ENCODE measurements at regions not wholly inside any gene's neighbourhood (a gene's known extent, or its start where the extent isn't known, plus 50 kb on each side); places are given as distances from the start of the nearest gene placed in this dataset.

DNA sequence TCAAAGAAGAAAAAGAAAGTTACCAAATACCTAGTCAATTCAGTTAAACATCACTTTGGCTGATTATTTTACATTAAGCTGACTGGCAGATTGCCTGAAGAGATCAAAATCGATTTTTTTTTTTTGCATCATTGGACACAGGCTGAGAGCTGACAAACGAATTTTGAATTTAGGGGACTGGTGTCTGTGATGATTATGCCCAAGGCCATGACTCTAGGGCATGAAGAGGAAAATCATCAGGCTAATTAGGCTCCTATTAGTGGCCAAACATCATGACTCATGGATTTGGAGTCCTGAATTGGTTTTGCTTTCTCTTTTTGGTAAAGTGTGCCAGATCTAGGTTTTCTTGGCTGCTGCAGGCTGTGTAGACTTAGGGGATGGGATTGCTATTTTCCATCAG is 829.3 kb upstream of the LCORL start:
- H3K4me3 ChIP-seq (replicated peaks; ENCODE audit: low read depth, low read length) = no peak overlapping the region
- TF ChIP-seq, protein P1, sequence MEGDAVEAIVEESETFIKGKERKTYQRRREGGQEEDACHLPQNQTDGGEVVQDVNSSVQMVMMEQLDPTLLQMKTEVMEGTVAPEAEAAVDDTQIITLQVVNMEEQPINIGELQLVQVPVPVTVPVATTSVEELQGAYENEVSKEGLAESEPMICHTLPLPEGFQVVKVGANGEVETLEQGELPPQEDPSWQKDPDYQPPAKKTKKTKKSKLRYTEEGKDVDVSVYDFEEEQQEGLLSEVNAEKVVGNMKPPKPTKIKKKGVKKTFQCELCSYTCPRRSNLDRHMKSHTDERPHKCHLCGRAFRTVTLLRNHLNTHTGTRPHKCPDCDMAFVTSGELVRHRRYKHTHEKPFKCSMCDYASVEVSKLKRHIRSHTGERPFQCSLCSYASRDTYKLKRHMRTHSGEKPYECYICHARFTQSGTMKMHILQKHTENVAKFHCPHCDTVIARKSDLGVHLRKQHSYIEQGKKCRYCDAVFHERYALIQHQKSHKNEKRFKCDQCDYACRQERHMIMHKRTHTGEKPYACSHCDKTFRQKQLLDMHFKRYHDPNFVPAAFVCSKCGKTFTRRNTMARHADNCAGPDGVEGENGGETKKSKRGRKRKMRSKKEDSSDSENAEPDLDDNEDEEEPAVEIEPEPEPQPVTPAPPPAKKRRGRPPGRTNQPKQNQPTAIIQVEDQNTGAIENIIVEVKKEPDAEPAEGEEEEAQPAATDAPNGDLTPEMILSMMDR (IDR thresholded peaks at IDR 0.05; ENCODE audit: insufficient read depth, low read length, poor library complexity, severe bottlenecking) = no peak
- DNase-seq (ENCODE audit: extremely low read depth, insufficient read length) = no peak
- no peaks in the 10 kb centered on the region for H3K36me3 ChIP-seq (ENCODE audit: control insufficient read depth, insufficient read depth, low read length)
- H3K27me3 ChIP-seq (replicated peaks; ENCODE audit: control insufficient read depth, insufficient read depth, low read length) = no peaks in the 10 kb centered on the region

DNA sequence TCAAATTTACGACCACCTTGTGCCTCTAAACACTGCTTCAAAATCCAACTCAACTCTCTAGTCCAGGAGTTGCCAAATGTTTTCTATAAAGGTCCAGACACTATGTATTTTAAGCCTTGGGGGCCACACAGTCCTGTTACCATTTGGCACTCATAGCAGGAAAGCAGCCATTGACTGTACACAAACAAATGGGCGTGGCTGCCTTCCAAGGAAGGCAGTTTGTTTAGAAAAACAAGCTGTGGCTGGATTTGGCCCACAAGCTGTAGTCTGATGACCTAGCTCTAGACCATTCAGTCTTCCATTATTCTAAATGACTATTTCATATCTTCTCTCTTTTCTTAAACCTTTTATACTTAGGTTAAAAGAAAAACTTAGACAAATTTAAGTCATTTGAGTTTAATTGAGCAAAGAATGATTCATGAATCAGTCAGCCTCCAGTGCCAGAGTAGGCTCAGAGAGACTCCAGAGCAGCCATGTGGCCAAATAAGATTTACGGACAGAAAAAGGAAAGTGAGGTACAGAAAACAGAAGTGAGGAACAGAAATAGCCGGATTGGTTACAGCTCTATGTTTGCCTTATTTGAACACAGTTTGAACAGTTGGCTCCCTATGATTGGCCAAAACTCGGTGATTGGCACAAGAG is 825.8 kb upstream of the LCORL start:
- H3K4me3 ChIP-seq (replicated peaks; ENCODE audit: low read depth, low read length) = no peak overlapping the region
- TF ChIP-seq, protein P1 (IDR thresholded peaks at IDR 0.05; ENCODE audit: insufficient read depth, low read length, poor library complexity, severe bottlenecking) = no peak
- no peak for DNase-seq (ENCODE audit: extremely low read depth, insufficient read length)

DNA sequence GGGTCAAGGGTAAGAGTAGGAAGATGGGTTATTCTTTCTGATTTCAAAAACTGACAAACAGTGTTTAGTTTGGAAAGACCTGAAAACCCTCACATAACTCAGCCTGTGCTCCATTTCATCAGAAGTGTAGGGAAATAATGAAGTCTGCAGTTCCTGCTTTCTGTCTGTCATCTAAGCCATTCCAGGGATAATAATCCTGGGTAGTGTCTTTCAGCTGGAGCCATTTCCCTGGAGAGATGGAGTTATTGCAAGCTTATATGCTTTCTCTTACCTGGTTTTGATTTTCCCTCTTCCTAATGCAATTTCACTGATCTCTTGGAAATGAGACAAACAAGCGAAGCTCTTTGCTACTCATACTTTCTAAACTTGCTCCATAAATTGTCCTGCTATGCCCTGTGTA is 824.8 kb upstream of the LCORL start:
- H3K27me3 ChIP-seq (replicated peaks; ENCODE audit: control insufficient read depth, insufficient read depth, low read length) = no peaks in the 10 kb centered on the region
- no peaks in the 10 kb centered on the region for H3K36me3 ChIP-seq (ENCODE audit: control insufficient read depth, insufficient read depth, low read length)
- H3K4me3 ChIP-seq (replicated peaks; ENCODE audit: low read depth, low read length) = no peak overlapping the region
- TF ChIP-seq, protein P1 (IDR thresholded peaks at IDR 0.05; ENCODE audit: insufficient read depth, low read length, poor library complexity, severe bottlenecking) = no peak
- no peak for DNase-seq (ENCODE audit: extremely low read depth, insufficient read length)

More for the DNA sequence above, 825.8 kb upstream of the LCORL start:
- H3K36me3 ChIP-seq (ENCODE audit: control insufficient read depth, insufficient read depth, low read length) = no peaks in the 10 kb centered on the region
- H3K27me3 ChIP-seq (replicated peaks; ENCODE audit: control insufficient read depth, insufficient read depth, low read length) = no peaks in the 10 kb centered on the region

DNA sequence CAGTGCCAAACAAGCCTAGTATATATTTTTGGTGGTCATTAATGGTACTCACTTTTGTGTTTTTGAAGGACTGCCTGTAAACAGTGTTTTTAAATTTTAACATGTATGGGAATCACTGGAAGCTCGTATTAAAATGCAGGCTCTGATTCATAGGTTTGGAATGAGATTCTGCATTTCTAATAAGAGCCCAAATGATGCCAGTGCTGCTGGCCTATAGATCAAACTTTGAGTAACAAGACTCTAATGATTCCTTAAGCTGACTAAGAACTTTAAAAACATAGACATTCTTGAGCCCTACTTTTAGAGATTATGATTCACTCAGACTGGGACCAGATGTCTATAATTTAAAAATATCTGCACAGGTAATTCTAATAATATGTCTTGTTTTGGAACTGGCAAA is 823.2 kb upstream of the LCORL start:
- Histone ChIP-seq H3K27me3 (replicated peaks; ENCODE audit: control insufficient read depth, insufficient read depth, low read length) (no peaks in the 10 kb centered on the region), H3K36me3 (ENCODE audit: control insufficient read depth, insufficient read depth, low read length) (no peaks in the 10 kb centered on the region), H3K4me3 (replicated peaks; ENCODE audit: low read depth, low read length) (no peak overlapping the region)
- TF ChIP-seq, protein P1 (IDR thresholded peaks at IDR 0.05; ENCODE audit: insufficient read depth, low read length, poor library complexity, severe bottlenecking) = no peak
- DNase-seq (ENCODE audit: extremely low read depth, insufficient read length) = no peak

DNA sequence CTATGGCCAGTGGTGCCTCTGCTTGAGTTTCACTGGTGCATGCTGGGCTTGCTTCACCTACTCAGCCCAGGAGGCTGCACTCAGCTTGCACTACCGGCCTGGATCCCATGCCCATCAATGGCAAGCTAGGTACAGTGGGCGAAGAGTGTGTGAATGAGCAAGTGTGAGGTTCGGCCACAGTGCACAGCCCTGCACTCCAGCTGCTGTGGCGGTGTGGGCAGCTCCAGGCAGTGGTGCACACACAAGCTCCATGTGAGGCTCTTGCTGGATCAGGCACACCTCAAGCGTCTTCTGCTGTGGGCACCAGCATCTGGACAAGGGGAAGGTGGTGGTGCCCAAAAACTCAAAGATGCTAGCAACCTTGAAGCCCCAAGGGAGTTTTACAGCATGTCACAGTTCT is 820.9 kb upstream of the LCORL start:
- H3K4me3 ChIP-seq (replicated peaks; ENCODE audit: low read depth, low read length) = no peak overlapping the region
- TF ChIP-seq, protein P1 (IDR thresholded peaks at IDR 0.05; ENCODE audit: insufficient read depth, low read length, poor library complexity, severe bottlenecking) = no peak
- H3K36me3 ChIP-seq (ENCODE audit: control insufficient read depth, insufficient read depth, low read length) = no peaks in the 10 kb centered on the region
- H3K27me3 ChIP-seq (replicated peaks; ENCODE audit: control insufficient read depth, insufficient read depth, low read length) = no peaks in the 10 kb centered on the region
- DNase-seq (ENCODE audit: extremely low read depth, insufficient read length) = no peak

DNA sequence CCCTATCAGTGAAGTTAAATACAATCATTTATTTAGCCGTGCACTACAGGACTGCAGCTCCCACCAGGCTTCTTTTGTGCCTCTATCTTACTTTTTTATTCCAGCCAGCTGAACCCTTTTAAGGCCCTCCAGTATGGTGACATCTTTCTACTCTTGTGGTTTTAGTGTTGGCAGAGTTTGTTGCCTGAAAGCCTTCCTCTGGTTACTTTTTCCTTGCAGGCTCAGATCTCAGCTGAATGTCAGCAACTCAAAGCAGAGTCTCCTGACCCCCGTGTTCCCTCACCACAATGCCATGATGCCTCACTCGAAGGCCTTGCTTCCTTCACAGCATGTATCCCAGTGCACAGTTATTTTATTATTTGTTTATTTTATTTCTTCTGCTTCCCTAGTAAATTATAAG is 818.9 kb upstream of the LCORL start:
- H3K27me3 ChIP-seq (replicated peaks; ENCODE audit: control insufficient read depth, insufficient read depth, low read length) = no peaks in the 10 kb centered on the region
- no peaks in the 10 kb centered on the region for H3K36me3 ChIP-seq (ENCODE audit: control insufficient read depth, insufficient read depth, low read length)
- no peak overlapping the region for H3K4me3 ChIP-seq (replicated peaks; ENCODE audit: low read depth, low read length)
- DNase-seq (ENCODE audit: extremely low read depth, insufficient read length) = no peak
- TF ChIP-seq, protein P1 (IDR thresholded peaks at IDR 0.05; ENCODE audit: insufficient read depth, low read length, poor library complexity, severe bottlenecking) = no peak

Data from GM06990 (cell line).